OCI-LY7 (cell line): ENCODE measurements at regions not wholly inside any gene's neighbourhood (a gene's known extent, or its start where the extent isn't known, plus 50 kb on each side); places are given as distances from the start of the nearest gene placed in this dataset.
"Not testable (repeated sequence)": the region's sequence is repeated elsewhere in the genome, so short reads cannot be mapped to it uniquely, and the experiment has no call there.

Experiments
- CTCF ChIP-seq: fragments of 200-600 bp; sonication (generic); conservative IDR thresholded peaks from 2 replicates; pipeline ENCODE4 v1.5.1; 2014; ENCODE audit warnings: mild to moderate bottlenecking, antibody characterized with exemption, low read length, moderate library complexity, mixed read lengths
- EZH2phosphoT487 ChIP-seq: fragments of 200-600 bp; sonication (generic); IDR thresholded peaks from 2 replicates; pipeline ENCODE4 v1.6.1; 2018; ENCODE audit warnings: low read depth, borderline replicate concordance, mild to moderate bottlenecking, mixed run types, antibody characterized with exemption, low read length, moderate library complexity, mixed read lengths

GRCh38 chr1:273772-274171 lies 177.7 kb downstream of the OR4F29 start:
- TF ChIP-seq CTCF, EZH2phosphoT487: not testable (repeated sequence)
